CD4-positive, CD25-positive, alpha-beta regulatory T cell (primary cell): ENCODE measurements at regions not wholly inside any gene's neighbourhood (a gene's known extent, or its start where the extent isn't known, plus 50 kb on each side); places are given as distances from the start of the nearest gene placed in this dataset.

Experiments used
- ATAC-seq, 2 donors: fragments of 150-1000 bp; cut with Tn5 transposase; one replicate each; pipeline ENCODE4 v1.10.0; 2021; ENCODE audit warnings: low read depth in 2 of 2, moderate number of reproducible peaks in 2 of 2, moderate library complexity in 1 of 2
- DNase-seq, 3 donors: peaks; one replicate each; pipeline versions ENCODE4 v3.0.0 to v3.0.0-alpha.2; 2012 to 2022; ENCODE audit warnings: mixed read lengths in 1 of 3
- H3K27ac ChIP-seq: one replicate; pipeline ENCODE4 v1.7.0; 2013; ENCODE audit warnings: mild to moderate bottlenecking, low read length; ENCODE audit not compliant: insufficient read depth, poor library complexity, severe bottlenecking
- H3K27me3 ChIP-seq: one replicate; pipeline ENCODE4 v1.7.0; 2013; ENCODE audit warnings: low read length; ENCODE audit not compliant: control insufficient read depth, insufficient read depth
- H3K36me3 ChIP-seq: one replicate; pipeline ENCODE4 v1.7.0; 2013; ENCODE audit warnings: mild to moderate bottlenecking, low read length, moderate library complexity; ENCODE audit not compliant: control insufficient read depth, insufficient read depth
- H3K4me1 ChIP-seq: 2 replicates; pipeline ENCODE4 v1.7.0; 2013; ENCODE audit warnings: mild to moderate bottlenecking, low read length; ENCODE audit not compliant: insufficient read depth, control insufficient read depth, poor library complexity, severe bottlenecking
- H3K4me3 ChIP-seq: one replicate; pipeline ENCODE4 v1.7.0; 2013; ENCODE audit warnings: low read depth, mild to moderate bottlenecking, low read length, moderate library complexity
- H3K9me3 ChIP-seq, 2 experiments: 1 replicate in 1 of 2; 2 replicates in 1 of 2; pipeline ENCODE4 v1.7.0; 2013; ENCODE audit warnings: low read length in 2 of 2, mild to moderate bottlenecking in 1 of 2, moderate library complexity in 1 of 2; ENCODE audit not compliant: control insufficient read depth in 2 of 2
- H3K27ac Mint-ChIP-seq, 3 donors: one replicate each; pipeline ENCODE4 v1.8.0; 2020 to 2022; ENCODE audit warnings: mild to moderate bottlenecking in 3 of 3, mixed read lengths in 3 of 3, moderate library complexity in 2 of 3
- H3K27me3 Mint-ChIP-seq: one replicate; pipeline ENCODE4 v1.8.0; 2022; ENCODE audit warnings: mild to moderate bottlenecking, mixed read lengths
- H3K36me3 Mint-ChIP-seq: one replicate; pipeline ENCODE4 v1.8.0; 2020; ENCODE audit warnings: mixed read lengths
- H3K4me1 Mint-ChIP-seq, 4 donors: one replicate each; pipeline ENCODE4 v1.8.0; 2020 to 2022; ENCODE audit warnings: mixed read lengths in 4 of 4, mild to moderate bottlenecking in 1 of 4
- H3K4me3 Mint-ChIP-seq, 4 donors: one replicate each; pipeline ENCODE4 v1.8.0; 2020 to 2022; ENCODE audit warnings: mild to moderate bottlenecking in 4 of 4, mixed read lengths in 4 of 4, moderate library complexity in 3 of 4
- H3K9me3 Mint-ChIP-seq, 7 donors: one replicate each; pipeline ENCODE4 v1.8.0; 2020 to 2022; ENCODE audit warnings: mixed read lengths in 7 of 7, mild to moderate bottlenecking in 3 of 7, moderate library complexity in 2 of 7

DNA sequence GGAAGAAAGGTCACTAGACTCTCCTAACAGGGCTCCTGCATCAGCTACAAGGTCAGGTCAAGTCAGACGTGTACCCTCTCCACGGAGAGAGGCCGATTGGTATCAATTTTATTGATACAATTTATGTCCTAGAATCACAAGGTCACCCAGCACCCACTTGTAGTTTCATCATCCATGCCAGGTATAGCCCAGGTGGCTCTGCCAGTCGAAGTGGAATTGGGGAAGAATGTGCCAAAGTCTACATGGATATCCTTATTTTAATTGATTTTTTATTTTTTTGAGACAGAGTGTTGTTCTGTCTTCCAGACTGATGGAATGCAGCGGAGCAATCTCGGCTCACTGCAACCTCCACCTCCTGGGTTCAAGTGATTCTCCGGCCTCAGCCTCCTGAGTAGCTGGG, 334.1 kb downstream of the SHANK2 start:
- Histone ChIP-seq H3K9me3 (peaks cover 6 to 14% of the 10 kb centered on the region in 2 experiments), H3K27ac (no peak overlapping the region), H3K4me3 (no peak overlapping the region), H3K27me3 (no peaks in the 10 kb centered on the region), H3K36me3 (no peaks in the 10 kb centered on the region), H3K4me1 (no peaks in the 10 kb centered on the region)
- no peak for DNase-seq
- Mint-ChIP-seq H3K9me3 (peaks cover 3 to 28% (median 9%) of the 10 kb centered on the region in 7 donors), H3K4me3 (no peak overlapping the region), H3K4me1 (no peaks in the 10 kb centered on the region), H3K27me3 (peaks cover 7% of the 10 kb centered on the region), H3K36me3 (no peaks in the 10 kb centered on the region), H3K27ac (peak overlapping the region in 1 of 3 donors; percentile 6)
- ATAC-seq: no peak

GRCh38 chr11:70921804-70922203, 330.6 kb downstream of the SHANK2 start:
- H3K4me1 ChIP-seq: no peaks in the 10 kb centered on the region
- H3K4me3 ChIP-seq: no peak overlapping the region
- no peak for ATAC-seq
- H3K4me1 Mint-ChIP-seq: no peaks in the 10 kb centered on the region
- H3K36me3 ChIP-seq: no peaks in the 10 kb centered on the region
- no peak overlapping the region for H3K27ac Mint-ChIP-seq
- H3K4me3 Mint-ChIP-seq: no peak overlapping the region
- H3K27ac ChIP-seq: no peak overlapping the region
- H3K9me3 Mint-ChIP-seq: peaks cover 3 to 26% (median 8%) of the 10 kb centered on the region in 7 donors
- peaks cover 6 to 14% of the 10 kb centered on the region in 2 experiments for H3K9me3 ChIP-seq
- peaks cover 4% of the 10 kb centered on the region for H3K27me3 Mint-ChIP-seq
- H3K27me3 ChIP-seq: no peaks in the 10 kb centered on the region
- no peak for DNase-seq
- no peaks in the 10 kb centered on the region for H3K36me3 Mint-ChIP-seq

DNA sequence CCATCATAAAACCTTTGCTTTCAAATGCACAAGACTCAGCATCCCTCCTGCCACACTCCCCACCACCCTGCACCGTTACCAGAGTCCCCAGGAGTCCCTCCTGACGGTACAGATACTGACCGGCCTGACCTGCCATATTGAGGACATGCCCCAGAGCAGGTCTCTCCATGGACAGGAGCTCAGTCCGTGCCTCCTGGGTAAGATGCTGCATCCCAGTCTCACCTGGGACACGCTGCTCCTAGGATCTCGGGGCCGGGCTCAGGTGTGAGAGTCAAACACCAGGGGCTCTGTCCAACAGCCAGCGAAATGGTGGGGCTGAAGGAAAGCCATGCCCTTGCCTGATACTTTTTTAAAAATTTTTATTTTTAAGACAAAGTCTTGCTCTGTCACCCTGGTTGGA, 328.3 kb downstream of the SHANK2 start:
- Mint-ChIP-seq H3K4me1 (no peaks in the 10 kb centered on the region), H3K4me3 (no peak overlapping the region), H3K9me3 (peaks cover 0 to 28% (median 8%) of the 10 kb centered on the region in 7 donors), H3K27me3 (no peaks in the 10 kb centered on the region), H3K36me3 (no peaks in the 10 kb centered on the region), H3K27ac (no peak overlapping the region)
- Histone ChIP-seq H3K4me3 (no peak overlapping the region), H3K36me3 (no peaks in the 10 kb centered on the region), H3K27me3 (no peaks in the 10 kb centered on the region), H3K27ac (no peak overlapping the region), H3K9me3 (peaks cover 6 to 14% of the 10 kb centered on the region in 2 experiments), H3K4me1 (no peaks in the 10 kb centered on the region)
- ATAC-seq (no peak), DNase-seq (no peak)

DNA sequence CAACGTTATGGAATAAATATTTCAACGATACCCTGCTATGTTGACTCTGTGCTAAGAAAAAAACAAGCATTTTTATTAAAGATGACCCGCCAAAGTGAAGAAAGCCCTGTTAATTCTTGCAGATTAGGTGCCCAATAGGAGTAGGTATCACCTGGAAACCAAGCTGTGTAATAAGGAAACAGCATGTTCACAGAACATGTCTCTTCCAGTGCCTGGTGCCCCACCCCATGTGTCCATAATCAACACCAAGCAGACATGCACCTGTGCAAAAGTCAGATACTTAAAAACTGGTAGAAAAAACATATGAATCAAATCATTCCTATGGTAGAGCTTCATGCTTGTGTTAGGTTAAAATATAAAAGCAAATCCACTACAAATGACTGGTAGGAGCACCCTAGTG, 327.1 kb downstream of the SHANK2 start:
- no peaks in the 10 kb centered on the region for H3K36me3 Mint-ChIP-seq
- H3K9me3 Mint-ChIP-seq: peaks cover 0 to 31% (median 9%) of the 10 kb centered on the region in 7 donors

GRCh38 chr11:70926543-70927201, 325.7 kb downstream of the SHANK2 start:
- Mint-ChIP-seq H3K4me1 (no peaks in the 10 kb centered on the region), H3K36me3 (no peaks in the 10 kb centered on the region), H3K27ac (no peak overlapping the region), H3K9me3 (peaks cover 0 to 21% (median 6%) of the 10 kb centered on the region in 7 donors), H3K4me3 (no peak overlapping the region), H3K27me3 (no peaks in the 10 kb centered on the region)
- H3K4me3 ChIP-seq: no peak overlapping the region
- H3K27me3 ChIP-seq: no peaks in the 10 kb centered on the region
- H3K27ac ChIP-seq: no peak overlapping the region
- H3K4me1 ChIP-seq: no peaks in the 10 kb centered on the region
- ATAC-seq: no peak
- peaks cover 4 to 5% of the 10 kb centered on the region in 2 experiments for H3K9me3 ChIP-seq
- DNase-seq: no peak
- no peaks in the 10 kb centered on the region for H3K36me3 ChIP-seq

More for the DNA sequence above, 327.1 kb downstream of the SHANK2 start:
- no peak for DNase-seq
- H3K27ac ChIP-seq: no peak overlapping the region
- Mint-ChIP-seq H3K4me3 (no peak overlapping the region), H3K27ac (no peak overlapping the region), H3K4me1 (no peaks in the 10 kb centered on the region), H3K27me3 (no peaks in the 10 kb centered on the region)
- no peaks in the 10 kb centered on the region for H3K27me3 ChIP-seq
- no peaks in the 10 kb centered on the region for H3K36me3 ChIP-seq
- no peaks in the 10 kb centered on the region for H3K4me1 ChIP-seq
- ATAC-seq: no peak
- no peak overlapping the region for H3K4me3 ChIP-seq
- peaks cover 6 to 14% of the 10 kb centered on the region in 2 experiments for H3K9me3 ChIP-seq

DNA sequence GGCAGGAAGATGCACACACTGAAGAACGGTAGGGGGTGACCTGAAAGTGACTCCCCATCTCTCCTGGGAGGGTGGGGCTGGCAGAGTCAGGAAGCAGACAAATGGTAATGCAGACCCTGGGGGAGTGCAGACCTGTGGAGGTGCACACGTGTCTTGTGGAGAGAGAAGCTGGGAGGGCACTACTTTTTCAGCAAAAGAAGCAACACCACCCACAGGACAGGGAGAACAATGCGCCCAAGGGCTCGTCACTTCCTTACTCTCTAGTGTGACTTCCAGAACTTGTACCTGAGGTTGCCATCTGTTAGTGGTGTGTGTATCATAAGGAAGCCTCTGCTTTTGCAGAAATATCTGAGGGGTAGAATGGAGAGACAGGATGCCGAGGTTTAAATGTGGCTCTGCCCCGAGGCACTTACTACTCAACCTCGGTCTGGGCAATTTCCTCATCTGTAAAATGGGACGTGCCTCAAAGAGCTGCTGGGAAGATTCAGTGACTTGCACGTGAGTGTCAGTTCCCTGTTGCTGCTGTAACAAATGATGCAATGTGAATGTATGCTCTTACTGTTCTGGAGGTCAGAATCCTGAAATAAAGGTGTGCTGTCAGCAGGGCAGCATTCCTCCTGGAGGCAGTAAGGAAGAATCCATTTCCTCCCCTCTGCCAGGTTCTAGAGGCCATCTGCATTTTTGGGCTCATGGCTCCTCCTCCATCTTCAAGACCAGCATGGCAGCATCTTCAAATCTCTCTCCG, 323.4 kb downstream of the SHANK2 start:
- Mint-ChIP-seq H3K27me3 (no peaks in the 10 kb centered on the region), H3K4me1 (no peaks in the 10 kb centered on the region), H3K9me3 (peaks cover 0 to 9% (median 2%) of the 10 kb centered on the region in 7 donors), H3K36me3 (no peaks in the 10 kb centered on the region), H3K4me3 (no peak overlapping the region), H3K27ac (no peak overlapping the region)
- ATAC-seq (no peak), DNase-seq (no peak)
- Histone ChIP-seq H3K27ac (no peak overlapping the region), H3K36me3 (no peaks in the 10 kb centered on the region), H3K4me1 (no peaks in the 10 kb centered on the region), H3K27me3 (no peaks in the 10 kb centered on the region), H3K4me3 (no peak overlapping the region), H3K9me3 (no peaks in the 10 kb centered on the region)

DNA sequence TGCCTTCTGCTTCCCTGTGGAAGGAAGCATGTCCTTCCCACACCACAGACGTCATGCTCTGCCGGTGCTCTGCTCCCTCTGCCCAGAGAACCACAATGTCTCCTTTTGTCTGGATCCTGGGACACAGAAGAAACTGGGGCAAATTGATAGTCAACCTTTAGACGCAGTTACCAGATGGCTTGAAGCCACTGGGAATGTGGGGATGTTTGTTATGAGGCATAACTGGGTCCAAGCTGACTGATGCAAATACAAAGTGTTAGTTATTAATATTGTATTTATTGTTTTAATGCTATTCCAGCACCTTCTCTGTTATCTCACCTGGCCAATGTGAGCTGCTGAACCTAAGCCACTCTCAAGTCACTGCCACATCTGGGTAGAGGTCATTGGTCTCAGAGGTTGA, 322.2 kb downstream of the SHANK2 start:
- Mint-ChIP-seq H3K36me3 (no peaks in the 10 kb centered on the region), H3K27ac (no peak overlapping the region), H3K27me3 (no peaks in the 10 kb centered on the region), H3K9me3 (peaks cover 0 to 9% (median 2%) of the 10 kb centered on the region in 7 donors), H3K4me1 (no peaks in the 10 kb centered on the region), H3K4me3 (no peak overlapping the region)
- Histone ChIP-seq H3K9me3 (no peaks in the 10 kb centered on the region), H3K4me1 (no peaks in the 10 kb centered on the region), H3K27ac (no peak overlapping the region), H3K4me3 (no peak overlapping the region), H3K36me3 (no peaks in the 10 kb centered on the region), H3K27me3 (no peaks in the 10 kb centered on the region)
- no peak for DNase-seq
- no peak for ATAC-seq

- no peaks in the 10 kb centered on the region for H3K27me3 ChIP-seq
- DNase-seq: no peak
- Mint-ChIP-seq H3K9me3 (peaks cover 0 to 9% (median 3%) of the 10 kb centered on the region in 7 donors), H3K4me1 (no peaks in the 10 kb centered on the region), H3K27me3 (no peaks in the 10 kb centered on the region), H3K27ac (no peak overlapping the region), H3K36me3 (no peaks in the 10 kb centered on the region), H3K4me3 (no peak overlapping the region)
- no peak for ATAC-seq
- no peak overlapping the region for H3K27ac ChIP-seq
- no peaks in the 10 kb centered on the region for H3K9me3 ChIP-seq
- H3K36me3 ChIP-seq: no peaks in the 10 kb centered on the region
- no peak overlapping the region for H3K4me3 ChIP-seq
- H3K4me1 ChIP-seq: no peaks in the 10 kb centered on the region
These were observed 320.9 kb downstream of the SHANK2 start for GRCh38 chr11:70931430-70931829.
